Dedifferentiated amniotic fluid mesenchymal stem cell (primary cell): ENCODE measurements at regions not wholly inside any gene's neighbourhood (a gene's known extent, or its start where the extent isn't known, plus 50 kb on each side); places are given as distances from the start of the nearest gene placed in this dataset.
"Not testable (repeated sequence)": the region's sequence is repeated elsewhere in the genome, so short reads cannot be mapped to it uniquely, and the experiment has no call there.

Experiments used
- DNase-seq: peaks from one replicate; pipeline ENCODE4 v3.0.0-alpha.2; 2016; ENCODE audit errors: extremely low spot score

DNA sequence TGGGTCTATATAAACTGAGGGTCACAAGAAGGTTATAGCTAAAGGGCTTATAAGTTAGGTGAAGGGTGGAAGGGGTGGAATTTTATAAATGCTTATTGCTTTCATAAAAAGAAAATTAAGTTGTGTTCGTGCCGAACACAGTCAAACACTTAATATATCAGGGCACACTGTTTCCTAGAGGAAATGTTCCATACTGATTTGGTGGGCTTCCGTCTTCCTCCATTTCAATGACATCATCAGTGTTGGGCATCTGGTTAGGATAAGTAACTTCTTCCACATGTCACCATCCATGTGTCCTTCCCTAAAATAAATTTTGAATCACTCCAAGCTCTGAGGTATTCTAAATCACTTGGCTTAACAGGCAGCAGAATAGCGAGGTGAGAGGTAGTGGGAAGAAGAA is 466.4 kb downstream of the MED13L start:
- no peak for DNase-seq

DNA sequence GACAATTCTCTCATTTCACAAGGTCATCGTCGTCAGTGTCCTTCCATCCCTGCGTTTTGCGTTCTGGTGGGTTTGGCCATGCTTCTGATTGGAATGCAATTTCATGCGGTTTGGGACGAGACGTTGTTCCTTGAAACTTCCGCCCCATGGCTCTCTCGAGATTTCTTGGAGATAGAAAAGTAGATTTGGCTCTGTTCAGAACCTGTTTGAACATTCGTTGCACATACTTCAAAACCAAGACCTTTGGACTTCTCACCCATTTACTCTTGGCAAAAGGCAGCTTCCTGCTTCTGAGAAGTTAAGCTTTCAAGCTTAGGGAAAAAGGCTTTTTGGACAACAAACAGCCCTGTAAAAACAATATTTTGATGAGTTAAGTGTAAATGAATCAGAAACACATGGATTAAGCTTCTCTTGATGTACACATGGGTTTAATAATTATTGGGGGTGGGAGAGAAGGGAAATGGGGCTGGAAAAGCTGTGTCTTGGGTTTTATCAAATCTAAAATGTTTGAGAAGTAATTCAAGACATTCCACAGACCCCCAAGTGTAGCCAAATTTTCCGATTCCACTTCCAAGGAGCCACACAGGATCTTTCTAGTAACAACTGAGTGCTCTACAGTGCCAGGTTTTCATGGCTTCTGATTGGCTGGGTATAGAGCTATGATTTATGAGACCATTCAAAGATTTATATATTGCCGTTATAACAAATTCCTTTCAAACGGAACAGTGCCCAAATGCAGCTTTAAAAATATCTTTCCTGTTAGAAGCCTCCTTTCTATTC is 467.2 kb downstream of the MED13L start:
- DNase-seq: no peak

DNA sequence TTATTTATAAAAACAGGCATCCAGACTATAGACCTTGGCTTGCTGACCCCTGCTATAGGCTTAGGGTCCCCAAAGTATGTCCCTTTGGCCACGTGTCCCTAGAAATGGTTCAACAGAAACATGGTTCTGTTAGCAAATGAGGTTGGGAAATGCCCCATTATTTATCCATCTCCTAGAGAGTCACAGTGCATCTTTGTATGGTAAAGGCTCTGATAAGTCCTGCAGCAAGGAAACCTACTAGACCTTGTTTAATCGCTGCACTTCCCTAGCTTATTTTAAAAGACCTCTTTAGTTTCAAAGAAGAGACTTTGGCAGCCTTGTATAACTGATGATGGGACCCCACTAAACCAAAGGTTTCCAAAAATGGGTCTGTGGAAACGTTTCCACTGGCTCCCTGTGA is 471.5 kb downstream of the MED13L start:
- no peak for DNase-seq

DNA sequence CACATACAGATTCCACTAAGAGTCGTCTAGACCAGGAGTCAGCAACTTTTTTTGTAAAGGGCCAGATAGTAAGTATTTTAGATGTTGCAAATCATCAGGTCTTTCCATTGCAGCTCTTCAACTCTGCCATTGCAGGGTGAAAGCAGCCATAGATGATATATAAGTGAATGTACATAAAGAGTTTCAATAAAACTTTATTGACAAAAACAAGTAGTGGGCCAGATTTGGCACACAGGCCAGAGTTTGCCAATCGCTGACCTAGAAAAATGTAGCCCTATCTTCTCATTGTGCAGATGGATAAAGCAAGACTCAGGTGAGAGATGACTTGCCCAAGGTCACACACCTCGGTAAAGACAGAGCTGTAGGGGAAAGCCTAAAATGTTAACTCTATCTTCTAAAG is 474.7 kb downstream of the MED13L start:
- no peak for DNase-seq

DNA sequence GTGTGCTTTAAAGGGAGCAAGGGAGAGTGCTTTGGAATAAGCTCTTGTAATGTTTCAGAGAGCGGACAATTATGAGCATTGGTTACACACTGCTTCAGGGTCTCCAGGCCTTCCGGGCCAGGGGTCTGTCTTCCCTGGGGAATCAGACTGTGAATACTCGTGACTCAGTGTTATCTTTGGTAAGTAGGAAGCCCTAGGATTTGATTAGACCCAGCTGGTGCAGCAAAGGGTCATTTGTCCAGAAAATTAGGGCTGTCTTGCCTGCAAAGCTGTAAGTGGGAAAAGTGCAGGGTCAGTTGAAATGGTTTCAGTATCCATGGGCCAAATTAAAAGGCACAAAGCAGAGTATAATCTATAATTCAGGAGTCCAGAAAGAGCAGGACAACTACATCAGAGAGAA is 475.6 kb downstream of the MED13L start:
- no peak for DNase-seq

DNA sequence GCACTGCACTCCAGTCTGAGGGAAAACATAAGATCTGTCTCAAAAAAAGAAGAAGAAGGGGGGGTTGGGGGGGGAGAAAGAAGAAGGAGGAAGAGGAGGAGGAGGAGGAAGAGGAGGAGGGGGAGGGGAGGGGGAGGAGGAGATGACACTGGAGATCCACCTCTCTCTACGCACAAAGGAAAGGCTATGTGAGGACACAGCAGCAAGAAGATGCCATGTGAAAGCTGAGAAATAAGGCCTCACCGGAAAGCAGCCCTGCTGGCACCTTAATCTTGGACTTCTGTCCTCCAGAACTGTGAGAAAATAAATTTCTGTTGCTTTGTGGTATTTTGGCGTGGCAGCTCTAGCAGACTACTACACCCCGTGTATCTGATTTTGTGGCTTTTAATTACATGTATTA is 477.9 kb downstream of the MED13L start:
- DNase-seq: no peak

DNA sequence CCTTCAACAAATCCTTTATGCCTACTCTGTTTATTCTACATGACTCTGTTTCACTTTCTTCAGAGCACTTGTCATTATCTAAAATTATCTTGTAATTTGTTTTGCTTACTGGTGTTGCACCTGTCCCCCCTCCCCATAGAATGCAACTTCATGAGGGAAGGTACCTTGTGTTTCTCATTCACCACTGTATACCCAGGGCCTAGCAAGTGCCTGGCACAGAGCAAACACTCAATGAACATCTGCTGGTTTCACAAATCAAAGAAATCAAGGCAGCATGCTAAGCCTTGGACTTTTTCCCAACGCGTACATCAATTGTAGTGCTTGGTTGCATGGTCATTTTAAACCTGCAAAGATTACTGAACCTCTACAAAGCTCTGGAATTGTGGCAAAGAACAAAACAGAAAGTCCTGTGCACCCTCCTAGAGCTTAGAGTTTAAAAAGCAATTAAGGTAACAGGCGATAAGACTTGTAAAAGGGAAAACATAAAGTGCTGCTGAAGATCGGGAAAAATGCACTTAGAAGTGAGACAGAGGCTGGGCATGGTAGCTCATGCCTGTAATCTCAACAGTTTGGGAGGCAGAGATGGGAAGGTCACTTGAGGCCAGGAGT is 479.1 kb downstream of the MED13L start:
- no peak for DNase-seq

DNA sequence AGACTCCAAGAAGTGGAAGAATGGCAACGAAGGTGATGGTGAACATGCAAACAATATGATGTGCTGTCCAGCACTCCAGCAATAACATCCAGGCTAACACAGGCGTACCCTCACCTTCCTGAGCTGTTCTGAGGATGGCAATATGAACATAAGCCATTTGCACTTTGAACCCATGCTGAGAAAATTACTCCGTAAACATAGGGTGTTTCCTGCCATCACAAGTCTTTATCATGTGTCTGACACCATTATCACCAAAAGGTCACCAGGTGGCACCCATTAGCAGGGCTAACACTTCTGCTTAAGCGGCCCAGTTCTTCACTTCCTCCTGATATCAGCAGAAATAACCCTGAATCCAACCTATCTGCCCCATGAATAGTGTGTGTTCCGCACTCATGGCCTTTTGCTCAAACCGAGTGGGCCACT is 482.8 kb downstream of the MED13L start:
- DNase-seq: no peak

DNA sequence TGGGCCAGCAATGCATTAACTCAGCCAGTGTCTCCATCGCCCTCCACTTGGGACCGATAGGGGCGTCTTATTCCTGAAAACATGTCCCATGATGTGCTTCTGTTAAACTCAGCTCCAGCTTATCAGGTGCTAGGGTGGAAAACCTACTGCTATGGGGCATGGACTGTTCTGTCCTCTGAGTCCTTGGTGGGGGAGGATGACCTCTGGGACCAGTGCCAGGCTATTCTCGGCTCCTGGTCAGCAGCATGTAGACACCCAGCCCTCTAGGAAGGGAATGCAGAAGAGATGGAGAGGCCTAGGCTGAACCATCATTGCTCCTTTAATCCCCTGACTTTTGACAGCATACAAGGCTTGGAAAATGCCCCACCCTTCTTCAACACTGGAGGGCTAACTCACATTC is 486.2 kb downstream of the MED13L start:
- no peak for DNase-seq

DNA sequence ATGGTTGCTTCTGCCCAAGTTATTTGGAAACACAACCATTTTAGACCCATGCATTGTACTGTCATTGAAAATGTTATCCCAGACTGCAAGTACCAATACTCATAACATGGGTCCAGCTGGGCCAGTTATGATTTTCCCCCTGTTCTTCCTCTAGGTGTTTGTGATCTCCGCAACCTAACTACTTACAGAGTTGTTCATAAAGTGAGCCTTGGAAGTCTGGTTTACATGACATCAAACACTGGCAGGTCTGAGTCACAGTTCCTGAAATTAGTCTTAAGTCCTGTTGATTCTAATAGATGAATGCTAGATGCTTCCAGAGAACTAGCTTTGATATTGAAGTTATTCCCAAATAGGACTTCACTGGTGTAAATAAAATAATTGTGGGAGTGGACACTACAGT is 487.0 kb downstream of the MED13L start:
- no peak for DNase-seq

DNA sequence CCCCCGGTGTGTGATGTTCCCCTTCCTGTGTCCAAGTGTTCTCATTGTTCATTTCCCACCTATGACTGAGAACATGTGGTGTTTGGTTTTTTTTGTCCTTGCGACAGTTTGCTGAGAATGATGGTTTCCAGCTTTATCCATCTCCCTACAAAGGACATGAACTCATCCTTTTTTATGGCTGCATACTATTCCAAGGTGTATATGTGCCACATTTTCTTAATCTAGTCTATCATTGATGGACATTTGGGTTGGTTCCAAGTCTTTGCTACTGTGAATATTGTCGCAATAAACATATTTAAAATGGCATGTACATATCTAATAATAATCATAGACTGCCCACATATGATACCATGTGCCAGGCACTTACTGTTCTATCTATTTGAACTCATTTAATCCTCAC is 491.0 kb downstream of the MED13L start:
- not testable (repeated sequence) for DNase-seq

DNA sequence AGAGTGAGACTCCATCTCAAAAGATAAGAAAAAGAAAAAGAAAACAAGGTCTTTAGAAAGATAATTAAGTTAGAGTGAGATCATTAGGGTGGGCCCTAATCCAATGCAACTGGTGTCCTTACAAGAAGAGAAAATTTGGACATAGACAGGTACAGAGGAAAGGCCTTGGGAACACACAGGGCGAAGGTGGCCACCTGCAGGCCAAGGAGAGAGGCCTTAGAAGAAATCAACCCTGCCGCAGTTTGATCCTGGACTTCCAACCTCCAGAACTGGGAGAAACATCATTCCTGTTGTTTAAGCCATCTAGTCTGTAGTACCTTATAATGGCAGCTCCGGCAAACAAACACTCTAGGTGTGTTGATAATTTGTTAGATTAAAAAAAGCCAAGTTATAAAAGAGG is 491.9 kb downstream of the MED13L start:
- DNase-seq: no peak

DNA sequence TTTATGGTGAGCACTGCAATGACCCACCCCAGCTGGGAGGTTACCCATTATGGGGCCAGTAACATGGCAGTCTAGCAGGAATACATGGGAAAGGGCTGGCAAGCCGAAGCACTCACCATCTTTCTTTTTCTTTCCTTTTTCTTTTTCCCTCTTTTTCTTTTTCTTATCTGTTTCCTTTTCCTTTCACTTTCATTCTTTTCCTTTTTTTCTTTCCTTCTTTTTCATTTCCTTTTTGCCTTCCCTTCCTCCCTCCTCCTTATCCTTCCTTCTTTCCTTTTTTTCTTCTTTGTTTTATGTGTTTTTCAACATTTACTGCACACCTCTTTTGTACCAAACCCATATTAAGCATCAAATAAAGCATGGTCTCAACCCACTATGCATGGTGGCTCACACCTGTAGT is 501.1 kb downstream of the MED13L start:
- DNase-seq: no peak

DNA sequence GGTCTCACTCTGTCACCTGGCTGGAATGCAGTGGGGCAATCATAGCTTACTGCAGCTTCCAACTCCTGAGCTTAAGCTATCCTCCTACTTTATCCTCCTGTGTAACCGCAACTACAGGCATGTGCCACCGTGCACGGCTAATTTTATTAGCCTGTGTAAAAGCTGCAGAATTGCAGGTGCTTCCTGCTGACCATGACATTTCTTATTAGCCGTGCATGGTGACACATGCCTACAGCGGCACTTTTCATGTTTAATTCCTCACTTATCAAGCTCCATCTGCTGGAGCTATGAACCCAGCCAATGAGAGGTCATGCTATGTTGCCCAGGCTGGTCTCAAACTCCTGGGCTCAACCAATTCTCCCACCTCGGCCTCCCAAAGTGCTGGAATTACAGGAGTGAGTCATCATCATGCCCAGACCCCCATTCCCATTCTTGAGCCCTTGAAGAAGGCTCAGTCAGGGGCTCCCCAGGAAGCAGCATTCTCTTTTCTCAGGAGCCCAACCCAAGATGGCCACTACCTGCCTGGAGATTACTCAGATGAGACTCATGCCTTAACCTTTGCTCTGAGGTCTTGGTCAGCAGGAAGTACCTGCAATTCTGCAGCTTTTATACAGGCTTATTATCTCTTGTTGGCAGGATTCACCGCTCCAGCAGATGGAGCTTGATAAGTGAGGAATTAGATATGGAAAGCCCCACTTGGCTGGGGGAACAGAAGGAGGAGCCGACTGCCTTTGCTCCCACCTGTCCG is 503.2 kb downstream of the MED13L start:
- no peak for DNase-seq

DNA sequence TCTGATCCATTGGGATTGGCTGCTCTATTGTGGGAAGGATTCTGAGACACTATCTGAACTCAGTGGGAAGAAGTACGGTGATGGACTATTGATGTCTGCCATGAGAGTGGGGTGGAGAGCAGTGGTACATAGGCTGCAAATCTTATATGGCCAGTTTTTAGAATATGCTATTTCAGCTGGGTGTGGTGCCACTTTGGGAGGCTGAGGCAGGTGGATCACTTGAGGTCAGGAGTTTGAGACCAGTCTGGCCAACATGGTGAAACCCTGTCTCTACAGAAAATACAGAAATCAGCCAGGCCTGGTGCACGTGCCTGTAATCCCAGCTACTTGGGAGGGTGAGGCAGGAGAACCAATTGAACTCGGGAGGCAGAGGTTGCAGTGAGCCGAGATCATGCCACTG is 505.9 kb downstream of the MED13L start:
- no peak for DNase-seq

DNA sequence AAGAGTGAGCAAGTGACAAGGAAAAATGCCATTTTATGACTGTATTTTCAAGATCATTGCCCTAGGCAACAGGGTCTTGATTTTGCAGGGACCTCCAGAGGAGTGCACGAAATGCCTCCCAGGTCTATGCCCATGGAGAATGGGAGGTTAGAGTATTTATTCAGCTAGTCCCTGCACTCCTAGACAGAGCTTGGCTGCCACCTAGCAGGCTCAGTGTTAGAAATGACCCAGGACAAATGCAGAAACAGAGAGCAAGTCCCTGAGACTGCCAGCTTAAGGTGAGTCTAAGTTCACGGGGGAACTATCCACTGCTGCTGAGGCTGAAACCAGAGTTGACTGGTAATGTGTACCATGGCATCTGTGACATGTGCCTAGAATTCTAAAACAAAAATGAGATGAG is 506.4 kb downstream of the MED13L start:
- DNase-seq: no peak

DNA sequence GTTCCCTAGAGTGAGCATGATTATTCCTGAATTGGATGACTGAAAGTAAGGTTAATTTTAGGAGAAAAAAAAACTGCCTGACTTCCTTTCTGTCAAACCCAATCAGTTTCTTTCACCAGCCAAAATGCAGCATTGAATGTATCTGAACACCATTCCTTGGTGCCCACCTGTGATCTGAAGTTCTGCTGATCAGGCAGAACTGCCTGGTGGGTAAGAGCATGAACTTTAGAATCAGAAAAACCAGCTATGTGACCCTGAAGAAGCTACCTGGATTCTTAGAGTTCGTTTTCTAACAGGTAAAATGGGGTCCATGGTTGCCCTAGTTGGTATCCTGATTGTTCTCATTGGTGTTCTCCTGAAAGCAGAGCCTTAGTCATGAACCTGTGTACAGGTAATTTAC is 506.9 kb downstream of the MED13L start:
- no peak for DNase-seq

DNA sequence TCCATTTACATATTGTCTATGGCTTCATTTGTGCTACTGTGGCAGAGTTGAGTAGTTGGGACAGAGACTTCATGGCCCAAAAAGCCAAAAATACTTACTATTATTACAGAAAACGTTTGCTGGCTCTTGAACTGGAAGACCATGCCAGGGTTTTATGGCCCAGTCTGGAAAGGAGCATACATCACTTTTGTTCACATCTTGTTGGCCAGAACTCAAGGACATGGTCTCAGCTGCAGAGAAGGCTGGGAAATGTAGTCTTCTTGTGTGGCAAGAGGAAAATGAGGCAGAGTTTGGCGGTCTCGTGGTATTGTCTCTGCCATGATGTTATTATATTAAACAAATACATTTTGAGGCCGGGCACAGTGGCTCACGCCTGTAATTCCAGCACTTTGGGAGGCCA is 509.6 kb downstream of the MED13L start:
- no peak for DNase-seq

DNA sequence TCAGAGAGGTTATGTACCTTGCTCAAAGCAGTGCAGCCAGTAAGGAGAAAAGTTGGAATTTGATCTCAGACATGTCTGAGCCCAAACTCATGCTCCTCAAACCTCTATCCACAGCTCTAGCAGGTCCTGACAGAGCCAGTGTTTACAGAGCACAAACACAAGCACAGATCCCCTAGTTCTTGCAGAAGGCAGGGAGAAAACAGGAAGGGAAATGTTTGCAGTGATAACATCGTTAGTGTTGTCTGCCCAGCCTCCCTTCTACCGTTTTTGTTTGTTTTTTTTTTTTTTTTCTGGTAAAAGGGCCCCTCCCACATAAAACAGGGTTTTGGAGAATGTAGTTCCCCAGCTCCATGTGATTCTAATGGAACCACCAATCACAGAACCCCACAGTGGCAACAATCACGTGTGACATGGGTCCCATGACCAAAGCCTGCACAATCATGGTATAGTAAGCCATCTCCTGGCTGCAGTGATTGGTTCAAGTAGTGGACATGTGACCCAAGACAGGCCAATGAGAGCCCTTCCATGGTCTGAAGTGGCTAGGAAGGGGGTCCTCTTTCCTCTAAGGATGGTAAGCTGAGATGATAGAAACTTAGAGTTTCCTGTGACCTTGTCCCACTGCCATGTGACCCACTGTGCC is 513.4 kb downstream of the MED13L start:
- DNase-seq: no peak

DNA sequence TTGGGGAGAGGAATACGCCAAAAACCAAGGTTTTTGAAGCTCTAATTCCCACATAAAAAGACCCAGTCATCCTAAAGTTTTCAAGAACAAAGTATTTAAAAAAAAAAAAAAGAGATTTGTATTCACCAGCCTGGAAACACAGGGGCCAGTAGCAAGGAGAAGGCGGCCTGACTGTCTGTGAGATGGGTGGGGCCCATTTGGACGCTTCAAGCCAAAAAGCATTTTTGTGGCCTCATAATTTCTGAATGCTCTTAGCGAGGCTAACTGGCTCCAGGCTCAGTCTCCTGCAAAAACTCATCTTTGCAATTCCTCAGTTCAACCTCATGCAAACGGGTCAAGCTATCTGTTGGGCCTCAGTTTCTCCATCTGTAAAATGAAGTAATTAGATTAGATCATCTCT is 514.1 kb downstream of the MED13L start:
- peak; percentile 81 for DNase-seq

DNA sequence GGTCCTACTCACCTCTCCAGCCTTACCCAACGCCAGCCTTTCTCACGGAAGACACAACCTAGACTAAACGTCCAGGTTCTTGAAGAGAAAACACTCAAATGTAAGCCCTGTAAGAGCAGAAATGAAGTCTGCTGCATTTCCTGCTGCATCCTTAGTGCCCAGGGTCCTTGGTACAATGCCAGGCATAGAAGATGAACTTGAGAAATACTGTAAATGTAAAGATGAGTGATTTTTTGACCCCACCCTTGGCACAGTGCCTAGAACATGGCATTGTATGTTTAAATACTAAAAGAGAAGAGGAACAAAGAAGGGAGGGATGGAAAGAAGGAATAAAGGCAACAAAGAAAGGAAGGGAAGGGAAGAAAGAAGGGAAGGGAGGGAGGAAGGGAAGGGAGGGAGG is 514.6 kb downstream of the MED13L start:
- DNase-seq: no peak

DNA sequence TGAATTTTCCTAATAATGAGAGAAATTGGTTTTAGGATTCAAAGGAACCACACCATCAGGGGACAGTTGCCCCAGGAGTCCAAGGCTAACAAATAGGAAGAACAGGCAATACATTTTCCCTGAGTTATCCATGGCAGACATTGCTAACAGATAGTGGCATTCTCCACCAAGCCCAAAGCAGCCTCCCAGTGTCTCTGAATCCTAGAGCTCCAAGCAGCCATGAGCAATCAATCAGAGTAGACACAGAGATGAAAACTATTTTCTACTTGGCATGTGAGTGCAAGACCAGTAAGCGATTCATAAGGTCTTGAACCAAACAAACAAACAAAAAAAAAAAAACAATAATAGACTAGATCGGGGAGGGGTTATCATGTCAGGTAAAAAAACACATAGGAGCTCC is 515.7 kb downstream of the MED13L start:
- DNase-seq: no peak

DNA sequence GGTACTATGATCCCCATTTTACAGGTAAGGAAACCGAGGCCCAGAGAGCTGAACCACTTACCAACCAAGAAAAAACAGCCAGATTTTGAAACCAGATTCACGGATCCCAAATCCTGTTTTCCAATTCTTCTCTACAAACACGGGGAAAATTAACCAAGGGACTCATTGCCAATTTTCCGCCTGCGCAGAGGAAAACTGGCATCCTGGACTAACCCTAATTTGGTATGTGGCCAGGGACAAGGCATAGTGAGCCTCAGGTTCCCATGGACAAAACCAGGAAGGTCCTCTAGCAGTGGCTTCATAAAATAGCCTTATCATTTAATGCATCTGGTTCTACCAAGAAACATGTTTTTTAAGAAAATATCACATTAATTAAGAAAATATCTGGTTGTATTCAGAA is 517.3 kb downstream of the MED13L start:
- DNase-seq: no peak
